ENCODE measurements at regions not wholly inside any gene's neighbourhood (a gene's known extent, or its start where the extent isn't known, plus 50 kb on each side); places are given as distances from the start of the nearest gene placed in this dataset.

DNA sequence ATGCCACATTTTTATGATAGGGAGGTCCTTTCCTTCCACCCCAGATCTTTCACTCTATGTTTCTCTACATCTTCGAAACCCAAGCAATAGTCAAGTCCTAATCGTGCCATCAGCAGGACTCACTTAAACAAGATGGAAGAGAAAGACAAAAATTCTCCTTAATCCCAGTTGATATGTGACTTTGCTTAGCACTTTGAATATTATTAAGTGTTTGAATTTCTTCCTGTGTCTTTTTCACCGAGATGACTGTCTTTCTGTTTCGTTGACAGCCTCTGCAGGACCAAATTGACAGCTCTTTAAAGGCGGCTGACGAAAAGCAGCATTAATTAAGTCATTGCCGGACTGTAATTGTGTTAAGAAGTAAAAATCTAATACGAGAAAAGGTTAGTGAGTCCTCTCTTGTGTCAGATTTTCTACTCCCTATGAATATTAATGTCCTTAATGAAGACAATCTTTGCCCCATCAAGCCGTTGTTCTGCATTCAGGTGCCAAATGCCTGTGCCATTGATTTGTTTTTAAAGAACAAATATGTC is 208.8 kb upstream of the TSHZ2 start:
- no peaks in the 10 kb centered on the region for H3K4me1 ChIP-seq (replicated peaks in 1 of 4; ENCODE audit: control insufficient read depth in 3 of 4, insufficient read depth in 4 of 4, low read length in 3 of 4)
- no peak overlapping the region for H2AFZ ChIP-seq (ENCODE audit: low read length)
- H3K23ac ChIP-seq (ENCODE audit: insufficient read length): no peak overlapping the region
- no peak overlapping the region for H2BK12ac ChIP-seq (ENCODE audit: low read depth, low read length)
- FAIRE-seq: no peak
- DNase-seq (ENCODE audit: low read depth in 1 of 2, low spot score in 2 of 2): no peak
- no peak overlapping the region for H2BK5ac ChIP-seq (ENCODE audit: low read depth, low read length)
- no peak overlapping the region for H3K27ac ChIP-seq (ENCODE audit: low read depth, low read length)
- no peak overlapping the region for H3K4me3 ChIP-seq (ENCODE audit: extremely low read depth in 1 of 4, insufficient read depth in 2 of 4, low read depth in 3 of 4, low read length in 4 of 4)
- no peaks in the 10 kb centered on the region for H4K20me1 ChIP-seq (replicated peaks in 1 of 2; ENCODE audit: control insufficient read depth in 1 of 2, insufficient read depth in 2 of 2, low read length in 2 of 2)
- H2BK120ac ChIP-seq (replicated peaks; ENCODE audit: low read depth, low read length): no peak overlapping the region
- H3K4me2 ChIP-seq (ENCODE audit: insufficient read depth in 1 of 2, low read depth in 2 of 2, low read length in 2 of 2): no peak overlapping the region
- no peak overlapping the region for H3K56ac ChIP-seq (replicated peaks; ENCODE audit: insufficient read length, low read depth, low read length)
- H2BK20ac ChIP-seq (ENCODE audit: low read length): no peak overlapping the region
- no peaks in the 10 kb centered on the region for H3K79me1 ChIP-seq (ENCODE audit: low read depth, low read length)
- no peaks in the 10 kb centered on the region for H3K79me2 ChIP-seq (ENCODE audit: control insufficient read depth in 1 of 2, insufficient read depth in 2 of 2, low read length in 2 of 2)
- POLR2A ChIA-PET (ENCODE audit: partially characterized antibody): no interaction called here
- no peaks in the 10 kb centered on the region for H3K36me3 ChIP-seq (ENCODE audit: control insufficient read depth in 2 of 4, insufficient read depth in 4 of 4, low read length in 3 of 4)
- no peaks in the 10 kb centered on the region for H3K27me3 ChIP-seq (replicated peaks in 1 of 4; ENCODE audit: control insufficient read depth in 3 of 4, extremely low read depth in 1 of 4, insufficient read depth in 3 of 4, low read length in 3 of 4)
- H2AK5ac ChIP-seq (ENCODE audit: low read depth, low read length): no peak overlapping the region
- no peak overlapping the region for H3K14ac ChIP-seq (ENCODE audit: insufficient read length)
- TF ChIP-seq PHF8 (conservative IDR thresholded peaks at IDR 0.05; ENCODE audit: low read depth, low read length): no peak
- H3K18ac ChIP-seq (ENCODE audit: extremely low read depth, low read length): no peak overlapping the region
- no peak overlapping the region for H2BK15ac ChIP-seq (ENCODE audit: low read length)
- WGBS, 2 experiments (ENCODE audit: extremely low coverage in 1 of 2, insufficient coverage in 1 of 2, insufficient read length in 1 of 2, insufficient replicate concordance in 2 of 2, low coverage in 1 of 2, low lambda C conversion rate in 2 of 2, missing lambda C conversion rate in 1 of 2): 95% methylated on average over 9 of the region's 9 CpGs; no CpG with 5 or more reads in 1 of the 2 experiments
- H3K4ac ChIP-seq (replicated peaks; ENCODE audit: insufficient read length, low read depth, low read length): no peak overlapping the region
- CTCF ChIA-PET (ENCODE audit: partially characterized antibody): interaction anchor here (0.7 kb wide), 1 partner anchor 116 kb away, joined by 3 read pairs; no protein-coding TSS in a partner anchor
- H3K9ac ChIP-seq (replicated peaks in 1 of 4; ENCODE audit: extremely low read depth in 1 of 4, low read depth in 3 of 4, low read length in 3 of 4): no peak overlapping the region
- no peak overlapping the region for H4K91ac ChIP-seq (replicated peaks; ENCODE audit: insufficient read length, low read length)
- 0 out of 4 replicates have a peak, but pooled peaks cover 0 to 4% of the 10 kb centered on the region in 2 experiments for H3K9me3 ChIP-seq (ENCODE audit: insufficient read depth in 2 of 2, low read depth in 1 of 2, low read length in 1 of 2)
- no peaks in the 10 kb centered on the region for H3K23me2 ChIP-seq (ENCODE audit: low read depth, low read length)
- H4K5ac ChIP-seq (ENCODE audit: insufficient read length, low read depth, low read length): no peak overlapping the region
- no peak overlapping the region for H4K8ac ChIP-seq (ENCODE audit: extremely low read depth, insufficient read depth, low read length)

Measured in H1 (cell line).